DND-41 (cell line): ENCODE measurements at regions not wholly inside any gene's neighbourhood (a gene's known extent, or its start where the extent isn't known, plus 50 kb on each side); places are given as distances from the start of the nearest gene placed in this dataset.

ENCODE experiments used
- ATAC-seq: fragments of 200-7000 bp; cut with Tn5 transposase; 3 replicates; pipeline ENCODE4 v1.9.1; 2021; ENCODE audit warnings: low read depth; ENCODE audit not compliant: insufficient read depth
- DNase-seq: peaks from one replicate; pipeline ENCODE4 v3.0.0-alpha.2; 2020
- H2AFZ ChIP-seq: 2 replicates; pipeline ENCODE4 v1.6.0; 2012; ENCODE audit warnings: low read depth, low read length
- H3K27ac ChIP-seq: 2 replicates; pipeline ENCODE4 v1.5.1; 2012; ENCODE audit warnings: low read length, inconsistent platforms
- H3K27me3 ChIP-seq: fragments of 200-600 bp; sonication (generic); 2 replicates; pipeline ENCODE4 v1.6.0; 2012; ENCODE audit warnings: low read length, mild to moderate bottlenecking, inconsistent platforms; ENCODE audit not compliant: insufficient read depth, poor library complexity
- H3K36me3 ChIP-seq: 2 replicates; pipeline ENCODE4 v1.5.1; 2012; ENCODE audit warnings: low read length, inconsistent platforms; ENCODE audit not compliant: insufficient read depth
- H3K4me1 ChIP-seq: 2 replicates; pipeline ENCODE4 v1.5.1; 2012; ENCODE audit warnings: mild to moderate bottlenecking, low read length; ENCODE audit not compliant: insufficient read depth
- H3K4me2 ChIP-seq: 2 replicates; pipeline ENCODE4 v1.6.0; 2012; ENCODE audit warnings: mild to moderate bottlenecking, moderate library complexity, low read length, inconsistent platforms; ENCODE audit not compliant: insufficient read depth
- H3K4me3 ChIP-seq, 2 experiments: fragments of 200-600 bp in 1 of 2; shearing (Covaris generic) in 1 of 2; 2 replicates each; pipeline ENCODE4 v1.5.1; 2012 to 2016; ENCODE audit warnings: inconsistent platforms in 2 of 2, low read length in 2 of 2, mild to moderate bottlenecking in 2 of 2, low read depth in 1 of 2, moderate library complexity in 1 of 2
- H3K79me2 ChIP-seq: 2 replicates; pipeline ENCODE4 v1.6.0; 2012; ENCODE audit warnings: low read length, inconsistent platforms; ENCODE audit not compliant: insufficient read depth
- H3K9ac ChIP-seq: 2 replicates; pipeline ENCODE4 v1.6.0; 2012; ENCODE audit warnings: low read depth, mild to moderate bottlenecking, inconsistent platforms, low read length, moderate library complexity
- H3K9me3 ChIP-seq: 2 replicates; pipeline ENCODE4 v1.5.1; 2012; ENCODE audit warnings: low read length, moderate library complexity, mild to moderate bottlenecking, inconsistent platforms; ENCODE audit not compliant: insufficient read depth, severe bottlenecking
- H4K20me1 ChIP-seq: 2 replicates; pipeline ENCODE4 v1.6.0; 2012; ENCODE audit warnings: low read length; ENCODE audit not compliant: insufficient read depth
- EZH2 ChIP-seq: IDR thresholded peaks from 3 replicates; pipeline ENCODE4 v1.6.1; 2012; ENCODE audit warnings: borderline replicate concordance, low read depth, mild to moderate bottlenecking, moderate library complexity, low read length, inconsistent platforms; ENCODE audit not compliant: severe bottlenecking
- TF ChIP-seq, protein P1 (sequence below): IDR thresholded peaks from 2 replicates; pipeline ENCODE4 v1.5.1; 2012; ENCODE audit warnings: borderline replicate concordance, low read length, moderate library complexity, mild to moderate bottlenecking; ENCODE audit not compliant: poor library complexity, severe bottlenecking; ENCODE audit errors: extremely low read depth

DNA sequence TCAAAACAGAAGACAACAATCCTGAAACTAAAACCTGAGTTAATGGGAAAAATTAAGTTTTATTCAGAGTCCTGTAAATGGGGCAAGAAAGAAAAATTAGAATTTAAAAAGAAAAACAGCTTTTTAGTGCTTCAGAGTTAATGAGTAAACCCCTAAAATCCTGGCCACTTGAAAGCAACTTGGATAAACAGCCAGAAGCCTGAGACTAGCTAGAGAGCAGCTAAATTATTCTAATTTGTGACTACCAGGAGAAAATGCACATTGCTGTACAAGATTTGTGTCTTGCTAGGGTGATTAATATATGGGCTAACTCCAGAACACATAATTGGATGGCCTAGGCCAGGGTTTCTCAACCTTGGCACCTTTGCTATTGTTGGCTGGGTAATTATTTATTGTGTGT, 62.4 kb upstream of the ARG1 start:
- Histone ChIP-seq H3K4me1 (no peaks in the 10 kb centered on the region), H3K4me3 (no peak overlapping the region), H3K27ac (no peak overlapping the region), H3K79me2 (no peaks in the 10 kb centered on the region), H3K27me3 (no peaks in the 10 kb centered on the region), H3K9ac (no peak overlapping the region), H3K4me2 (no peak overlapping the region), H2AFZ (no peak overlapping the region), H4K20me1 (no peaks in the 10 kb centered on the region), H3K36me3 (no peaks in the 10 kb centered on the region), H3K9me3 (peaks cover 6% of the 10 kb centered on the region)
- TF ChIP-seq EZH2: no peak
- TF ChIP-seq, protein P1, sequence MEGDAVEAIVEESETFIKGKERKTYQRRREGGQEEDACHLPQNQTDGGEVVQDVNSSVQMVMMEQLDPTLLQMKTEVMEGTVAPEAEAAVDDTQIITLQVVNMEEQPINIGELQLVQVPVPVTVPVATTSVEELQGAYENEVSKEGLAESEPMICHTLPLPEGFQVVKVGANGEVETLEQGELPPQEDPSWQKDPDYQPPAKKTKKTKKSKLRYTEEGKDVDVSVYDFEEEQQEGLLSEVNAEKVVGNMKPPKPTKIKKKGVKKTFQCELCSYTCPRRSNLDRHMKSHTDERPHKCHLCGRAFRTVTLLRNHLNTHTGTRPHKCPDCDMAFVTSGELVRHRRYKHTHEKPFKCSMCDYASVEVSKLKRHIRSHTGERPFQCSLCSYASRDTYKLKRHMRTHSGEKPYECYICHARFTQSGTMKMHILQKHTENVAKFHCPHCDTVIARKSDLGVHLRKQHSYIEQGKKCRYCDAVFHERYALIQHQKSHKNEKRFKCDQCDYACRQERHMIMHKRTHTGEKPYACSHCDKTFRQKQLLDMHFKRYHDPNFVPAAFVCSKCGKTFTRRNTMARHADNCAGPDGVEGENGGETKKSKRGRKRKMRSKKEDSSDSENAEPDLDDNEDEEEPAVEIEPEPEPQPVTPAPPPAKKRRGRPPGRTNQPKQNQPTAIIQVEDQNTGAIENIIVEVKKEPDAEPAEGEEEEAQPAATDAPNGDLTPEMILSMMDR: no peak
- DNase-seq: no peak
- ATAC-seq: no peak

DNA sequence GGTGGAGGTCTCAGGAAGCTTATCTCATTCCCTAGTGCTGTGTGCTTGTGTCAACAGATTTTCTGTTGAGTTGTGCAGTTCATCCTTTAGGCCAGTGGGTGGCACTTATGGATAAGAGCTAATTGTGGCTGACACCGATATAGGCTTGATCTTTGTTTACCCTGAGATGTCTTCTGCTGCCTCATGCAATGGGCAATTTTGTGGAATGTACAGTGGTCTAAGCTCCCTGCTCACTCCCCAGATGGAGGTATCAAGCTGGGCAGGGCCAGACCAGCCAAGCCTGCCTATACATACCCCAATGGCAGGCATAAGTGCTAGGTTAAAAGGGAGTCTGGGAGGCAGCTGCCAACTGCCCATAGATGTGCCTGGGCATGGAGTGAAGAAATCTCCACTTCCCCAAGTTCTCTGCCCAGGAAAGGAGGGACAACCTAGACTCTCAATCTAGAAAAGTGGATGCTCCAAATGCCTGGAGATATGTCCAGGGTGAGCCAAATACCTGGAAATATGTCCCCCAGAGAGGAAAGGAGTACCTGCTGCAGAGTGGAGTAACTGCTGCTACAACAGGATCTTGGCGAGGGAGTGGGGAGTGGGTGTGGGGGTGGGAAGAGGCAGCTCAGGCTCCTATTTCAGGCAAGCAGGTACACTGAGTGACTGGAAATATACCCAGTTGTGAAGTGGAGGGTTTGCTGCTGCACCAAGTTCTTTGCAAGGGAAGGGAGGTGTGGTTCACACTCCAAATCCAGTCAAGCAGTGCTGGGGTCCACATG, 53.2 kb upstream of the ARG1 start:
- H3K4me1 ChIP-seq: peaks cover 3% of the 10 kb centered on the region
- H4K20me1 ChIP-seq: no peaks in the 10 kb centered on the region
- ATAC-seq: peak; percentile 94
- H3K9me3 ChIP-seq: peaks cover 3% of the 10 kb centered on the region
- H3K79me2 ChIP-seq: no peaks in the 10 kb centered on the region
- H3K36me3 ChIP-seq: no peaks in the 10 kb centered on the region
- no peaks in the 10 kb centered on the region for H3K27me3 ChIP-seq
- H3K27ac ChIP-seq: no peak overlapping the region
- H3K4me3 ChIP-seq: no peak overlapping the region
- TF ChIP-seq, protein P1: peak; percentile 77
- TF ChIP-seq EZH2: no peak
- peak overlapping the region; percentile 28; the same call in 1 of the 2 replicates for H2AFZ ChIP-seq
- H3K4me2 ChIP-seq: no peak overlapping the region
- H3K9ac ChIP-seq: no peak overlapping the region
- DNase-seq: peak; percentile 65
